ENCODE measurements at regions not wholly inside any gene's neighbourhood (a gene's known extent, or its start where the extent isn't known, plus 50 kb on each side); places are given as distances from the start of the nearest gene placed in this dataset.
A peak's percentile ranks its signal among the peaks of the same experiment; 100 is the strongest.

- Histone ChIP-seq H3K27me3 (ENCODE audit: control insufficient read depth, insufficient read depth, low read length) (no peaks in the 10 kb centered on the region), H3K4me3 (ENCODE audit: low read length) (no peak overlapping the region), H3K9me3 (ENCODE audit: control insufficient read depth, insufficient read depth, low read length) (no peaks in the 10 kb centered on the region), H3K27ac (ENCODE audit: low read length) (no peak overlapping the region), H3K4me1 (ENCODE audit: control insufficient read depth, insufficient read depth, low read length) (peaks cover 10% of the 10 kb centered on the region), H3K36me3 (ENCODE audit: control insufficient read depth, insufficient read depth, low read length) (no peaks in the 10 kb centered on the region)
- Mint-ChIP-seq H3K4me1 (peaks cover 6 to 13% of the 10 kb centered on the region in 2 donors), H3K27ac (no peak overlapping the region), H3K27me3 (ENCODE audit: low read depth in 2 of 2) (no peaks in the 10 kb centered on the region), H3K9me3 (no peaks in the 10 kb centered on the region), H3K36me3 (no peaks in the 10 kb centered on the region), H3K4me3 (no peak overlapping the region)
- 78% methylated on average over 2 of the region's 3 CpGs for WGBS (ENCODE audit: insufficient coverage)
- TF ChIP-seq, protein P1, sequence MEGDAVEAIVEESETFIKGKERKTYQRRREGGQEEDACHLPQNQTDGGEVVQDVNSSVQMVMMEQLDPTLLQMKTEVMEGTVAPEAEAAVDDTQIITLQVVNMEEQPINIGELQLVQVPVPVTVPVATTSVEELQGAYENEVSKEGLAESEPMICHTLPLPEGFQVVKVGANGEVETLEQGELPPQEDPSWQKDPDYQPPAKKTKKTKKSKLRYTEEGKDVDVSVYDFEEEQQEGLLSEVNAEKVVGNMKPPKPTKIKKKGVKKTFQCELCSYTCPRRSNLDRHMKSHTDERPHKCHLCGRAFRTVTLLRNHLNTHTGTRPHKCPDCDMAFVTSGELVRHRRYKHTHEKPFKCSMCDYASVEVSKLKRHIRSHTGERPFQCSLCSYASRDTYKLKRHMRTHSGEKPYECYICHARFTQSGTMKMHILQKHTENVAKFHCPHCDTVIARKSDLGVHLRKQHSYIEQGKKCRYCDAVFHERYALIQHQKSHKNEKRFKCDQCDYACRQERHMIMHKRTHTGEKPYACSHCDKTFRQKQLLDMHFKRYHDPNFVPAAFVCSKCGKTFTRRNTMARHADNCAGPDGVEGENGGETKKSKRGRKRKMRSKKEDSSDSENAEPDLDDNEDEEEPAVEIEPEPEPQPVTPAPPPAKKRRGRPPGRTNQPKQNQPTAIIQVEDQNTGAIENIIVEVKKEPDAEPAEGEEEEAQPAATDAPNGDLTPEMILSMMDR (IDR thresholded peaks at IDR 0.05) = no peak
- DNase-seq (no peak), ATAC-seq (no peak)
- intact Hi-C loops (cut with micrococcal nuclease) = no loop called here
These were observed 214.6 kb upstream of the CXCR4 start for GRCh38 chr2:136332436-136333095.

GRCh38 chr2:136331226-136331625 is 213.3 kb upstream of the CXCR4 start:
- WGBS (ENCODE audit: insufficient coverage) = 80% methylated on average over 5 of the region's 5 CpGs

GRCh38 chr2:136328207-136328795 is 210.4 kb upstream of the CXCR4 start:
- TF ChIP-seq, protein P1 (IDR thresholded peaks at IDR 0.05) = no peak
- Mint-ChIP-seq H3K4me1 (peaks cover 16 to 38% of the 10 kb centered on the region in 2 donors), H3K4me3 (no peak overlapping the region), H3K27ac (peak overlapping the region; percentile 86 to 91), H3K36me3 (no peaks in the 10 kb centered on the region), H3K9me3 (no peaks in the 10 kb centered on the region), H3K27me3 (ENCODE audit: low read depth in 2 of 2) (no peaks in the 10 kb centered on the region)
- Histone ChIP-seq H3K36me3 (ENCODE audit: control insufficient read depth, insufficient read depth, low read length) (no peaks in the 10 kb centered on the region), H3K4me1 (ENCODE audit: control insufficient read depth, insufficient read depth, low read length) (peaks cover 18% of the 10 kb centered on the region), H3K27ac (ENCODE audit: low read length) (peak overlapping the region; percentile 91), H3K27me3 (ENCODE audit: control insufficient read depth, insufficient read depth, low read length) (no peaks in the 10 kb centered on the region), H3K4me3 (ENCODE audit: low read length) (no peak overlapping the region), H3K9me3 (ENCODE audit: control insufficient read depth, insufficient read depth, low read length) (no peaks in the 10 kb centered on the region)
- ATAC-seq (no peak), DNase-seq (no peak)
- intact Hi-C loops (cut with micrococcal nuclease) = no loop called here
- 82% methylated on average over 8 of the region's 8 CpGs for WGBS (ENCODE audit: insufficient coverage)

More at GRCh38 chr2:136331226-136331625, 213.3 kb upstream of the CXCR4 start:
- Histone ChIP-seq H3K9me3 (ENCODE audit: control insufficient read depth, insufficient read depth, low read length) (no peaks in the 10 kb centered on the region), H3K4me3 (ENCODE audit: low read length) (no peak overlapping the region), H3K36me3 (ENCODE audit: control insufficient read depth, insufficient read depth, low read length) (no peaks in the 10 kb centered on the region), H3K4me1 (ENCODE audit: control insufficient read depth, insufficient read depth, low read length) (peaks cover 18% of the 10 kb centered on the region), H3K27me3 (ENCODE audit: control insufficient read depth, insufficient read depth, low read length) (no peaks in the 10 kb centered on the region), H3K27ac (ENCODE audit: low read length) (no peak overlapping the region)
- Mint-ChIP-seq H3K9me3 (no peaks in the 10 kb centered on the region), H3K4me3 (no peak overlapping the region), H3K36me3 (no peaks in the 10 kb centered on the region), H3K4me1 (peaks cover 16 to 25% of the 10 kb centered on the region in 2 donors), H3K27ac (peak overlapping the region in 1 of 2 donors; percentile 60), H3K27me3 (ENCODE audit: low read depth in 2 of 2) (no peaks in the 10 kb centered on the region)
- ATAC-seq = no peak
- intact Hi-C loops (cut with micrococcal nuclease) = no loop called here
- no peak for DNase-seq
- TF ChIP-seq, protein P1 (IDR thresholded peaks at IDR 0.05) = no peak
